ENCODE measurements at regions not wholly inside any gene's neighbourhood (a gene's known extent, or its start where the extent isn't known, plus 50 kb on each side); places are given as distances from the start of the nearest gene placed in this dataset.

- Histone ChIP-seq H3K79me2 (ENCODE audit: insufficient read depth, low read length) (no peaks in the 10 kb centered on the region), H3K27me3 (ENCODE audit: insufficient read depth, low read length, poor library complexity, severe bottlenecking) (no peaks in the 10 kb centered on the region), H2AFZ (ENCODE audit: low read length) (no peak overlapping the region), H4K20me1 (ENCODE audit: insufficient read depth, low read length, poor library complexity, severe bottlenecking) (no peaks in the 10 kb centered on the region), H3K9me3 (ENCODE audit: insufficient read depth, low read depth, low read length) (no peaks in the 10 kb centered on the region), H3K4me2 (ENCODE audit: low read depth, low read length, poor library complexity, severe bottlenecking) (no peak overlapping the region), H3K4me1 (ENCODE audit: insufficient read depth, low read length, poor library complexity, severe bottlenecking) (no peaks in the 10 kb centered on the region), H3K9me2 (replicated peaks; ENCODE audit: low read depth, low read length) (no peaks in the 10 kb centered on the region), H3K9ac (ENCODE audit: low read depth, low read length, poor library complexity, severe bottlenecking) (no peak overlapping the region), H3F3A (ENCODE audit: low read depth) (no peaks in the 10 kb centered on the region), H3K36me3 (ENCODE audit: insufficient read depth, low read length) (no peaks in the 10 kb centered on the region), H3K4me3 (ENCODE audit: low read length, poor library complexity, severe bottlenecking) (no peak overlapping the region)
- no peak for TF ChIP-seq CTCF (conservative IDR thresholded peaks at IDR 0.05; ENCODE audit: low read length)
- TF ChIP-seq EZH2phosphoT487 (IDR thresholded peaks at IDR 0.05; ENCODE audit: borderline replicate concordance) = no peak
Measured at GRCh38 chr20:16919841-16920240, 171.7 kb downstream of the OTOR start.

GRCh38 chr20:16922834-16923233 lies 174.7 kb downstream of the OTOR start:
- Histone ChIP-seq H3K4me3 (ENCODE audit: low read length, poor library complexity, severe bottlenecking) (no peak overlapping the region), H3K9me2 (replicated peaks; ENCODE audit: low read depth, low read length) (no peaks in the 10 kb centered on the region), H4K20me1 (ENCODE audit: insufficient read depth, low read length, poor library complexity, severe bottlenecking) (no peaks in the 10 kb centered on the region), H3K4me2 (ENCODE audit: low read depth, low read length, poor library complexity, severe bottlenecking) (no peak overlapping the region), H3K79me2 (ENCODE audit: insufficient read depth, low read length) (no peaks in the 10 kb centered on the region), H3K27me3 (ENCODE audit: insufficient read depth, low read length, poor library complexity, severe bottlenecking) (no peaks in the 10 kb centered on the region), H3K36me3 (ENCODE audit: insufficient read depth, low read length) (no peaks in the 10 kb centered on the region), H3K4me1 (ENCODE audit: insufficient read depth, low read length, poor library complexity, severe bottlenecking) (no peaks in the 10 kb centered on the region), H3K9me3 (ENCODE audit: insufficient read depth, low read depth, low read length) (no peaks in the 10 kb centered on the region), H2AFZ (ENCODE audit: low read length) (no peak overlapping the region), H3F3A (ENCODE audit: low read depth) (no peaks in the 10 kb centered on the region), H3K9ac (ENCODE audit: low read depth, low read length, poor library complexity, severe bottlenecking) (no peak overlapping the region)
- no peak for TF ChIP-seq EZH2phosphoT487 (IDR thresholded peaks at IDR 0.05; ENCODE audit: borderline replicate concordance)
- TF ChIP-seq CTCF (conservative IDR thresholded peaks at IDR 0.05; ENCODE audit: low read length) = no peak

GRCh38 chr20:16926626-16927430 lies 178.7 kb downstream of the OTOR start:
- no peaks in the 10 kb centered on the region for H3K27me3 ChIP-seq (ENCODE audit: insufficient read depth, low read length, poor library complexity, severe bottlenecking)
- no peak overlapping the region for H2AFZ ChIP-seq (ENCODE audit: low read length)
- TF ChIP-seq CTCF (conservative IDR thresholded peaks at IDR 0.05; ENCODE audit: low read length) (no peak), EZH2phosphoT487 (IDR thresholded peaks at IDR 0.05; ENCODE audit: borderline replicate concordance) (no peak)
- 0 out of 2 replicates have a peak, but pooled peaks cover 6% of the 10 kb centered on the region for H3K9me3 ChIP-seq (ENCODE audit: insufficient read depth, low read depth, low read length)
- H3K4me1 ChIP-seq (ENCODE audit: insufficient read depth, low read length, poor library complexity, severe bottlenecking) = no peaks in the 10 kb centered on the region
- H3K9me2 ChIP-seq (replicated peaks; ENCODE audit: low read depth, low read length) = no peaks in the 10 kb centered on the region
- no peak overlapping the region for H3K4me3 ChIP-seq (ENCODE audit: low read length, poor library complexity, severe bottlenecking)
- H3K9ac ChIP-seq (ENCODE audit: low read depth, low read length, poor library complexity, severe bottlenecking) = no peak overlapping the region
- no peaks in the 10 kb centered on the region for H3K36me3 ChIP-seq (ENCODE audit: insufficient read depth, low read length)
- no peaks in the 10 kb centered on the region for H3K79me2 ChIP-seq (ENCODE audit: insufficient read depth, low read length)
- no peaks in the 10 kb centered on the region for H3F3A ChIP-seq (ENCODE audit: low read depth)
- no peaks in the 10 kb centered on the region for H4K20me1 ChIP-seq (ENCODE audit: insufficient read depth, low read length, poor library complexity, severe bottlenecking)
- H3K4me2 ChIP-seq (ENCODE audit: low read depth, low read length, poor library complexity, severe bottlenecking) = no peak overlapping the region
